ENCODE measurements at regions not wholly inside any gene's neighbourhood (a gene's known extent, or its start where the extent isn't known, plus 50 kb on each side); places are given as distances from the start of the nearest gene placed in this dataset.
A peak's percentile ranks its signal among the peaks of the same experiment; 100 is the strongest.

DNA sequence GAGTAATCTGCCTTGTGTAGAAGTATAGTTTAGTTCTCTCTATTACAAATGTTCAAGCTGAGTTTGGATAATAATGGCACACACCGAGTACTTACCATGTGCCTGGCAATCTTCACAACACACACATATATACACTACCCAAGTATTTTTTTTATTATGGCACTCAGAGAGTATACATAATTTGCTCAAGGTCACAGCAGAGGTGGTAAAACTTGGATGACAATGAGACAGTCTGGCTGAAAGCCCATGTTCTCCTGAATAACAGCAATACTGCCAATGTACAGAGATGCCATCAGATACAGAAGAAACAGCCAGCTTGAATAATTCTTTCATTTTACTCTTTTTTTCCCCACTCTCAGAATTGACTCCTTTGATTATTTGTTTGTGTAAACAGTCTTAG is 460.0 kb downstream of the CNTN6 start:
- DNase-seq = no peak

GRCh38 chr3:1561427-1561826 is 468.6 kb downstream of the CNTN6 start:
- no peak for DNase-seq

DNA sequence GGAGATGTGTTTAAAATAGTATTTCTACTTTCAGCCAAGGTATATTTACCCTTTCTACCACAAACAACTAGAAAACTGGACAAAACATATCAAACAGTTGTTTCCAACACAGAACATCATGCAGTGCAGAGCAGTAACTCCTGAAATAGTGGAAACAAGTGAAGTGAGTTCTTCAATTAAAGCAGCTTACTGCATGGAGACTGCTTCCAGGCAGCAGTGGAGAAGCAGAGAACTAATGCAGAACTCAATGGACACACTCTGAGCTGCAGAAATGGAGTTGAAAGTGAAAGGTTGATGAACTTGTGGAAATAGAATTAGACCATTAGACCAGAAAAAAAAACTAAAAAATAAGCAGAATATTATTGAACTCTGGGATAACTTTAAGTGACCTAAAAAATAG is 478.9 kb downstream of the CNTN6 start:
- no peak for DNase-seq

DNA sequence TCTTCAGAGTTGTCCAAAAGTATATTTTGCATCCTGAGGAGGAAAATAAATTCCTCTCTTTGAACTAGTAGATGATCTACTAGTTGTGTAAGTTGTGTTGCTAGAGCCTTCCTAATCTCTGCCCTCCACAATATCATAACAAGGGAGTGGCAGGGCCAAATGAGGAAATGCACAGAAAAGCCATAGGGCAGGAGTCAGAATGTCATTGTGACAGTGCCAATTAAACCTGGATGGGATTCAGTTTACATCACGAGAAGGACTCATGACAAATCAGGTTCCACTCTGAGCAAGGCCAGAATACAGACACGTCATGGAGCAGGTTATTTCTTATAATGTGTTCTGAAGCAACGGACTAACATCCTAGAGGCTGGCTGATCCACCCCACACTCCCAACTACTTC is 483.2 kb downstream of the CNTN6 start:
- no peak for DNase-seq

DNA sequence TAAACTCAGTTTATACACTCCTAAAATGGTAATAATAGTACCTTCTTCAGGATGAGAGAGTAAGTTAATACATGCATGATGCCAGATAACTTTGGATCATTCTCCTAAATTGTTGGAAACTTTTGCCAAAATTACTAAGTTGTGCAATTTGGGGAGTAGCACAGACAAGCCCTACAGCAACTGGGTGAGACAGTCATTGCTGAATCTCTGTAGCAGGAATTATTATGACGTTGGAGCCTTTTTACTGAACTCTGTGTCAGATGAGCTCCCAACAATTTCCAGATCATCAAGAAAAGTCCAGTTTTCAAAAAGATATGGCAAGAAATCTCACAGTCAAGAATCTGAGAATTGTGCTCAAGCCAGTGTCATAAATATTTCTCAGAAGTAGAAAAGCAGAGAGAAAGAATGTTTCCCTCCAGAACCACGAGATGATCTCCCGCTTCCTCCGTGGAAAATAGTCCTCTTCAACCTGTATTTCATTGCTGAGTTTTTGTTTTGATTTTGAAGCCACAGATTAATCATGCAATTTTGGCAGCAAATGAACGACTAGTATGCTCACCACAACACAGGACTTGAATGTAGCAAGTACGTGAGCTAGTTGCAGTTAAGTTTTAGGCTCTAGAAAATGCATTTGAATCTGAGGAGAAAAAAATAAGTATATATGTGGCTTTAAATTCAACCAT is 485.4 kb downstream of the CNTN6 start:
- no peak for DNase-seq

DNA sequence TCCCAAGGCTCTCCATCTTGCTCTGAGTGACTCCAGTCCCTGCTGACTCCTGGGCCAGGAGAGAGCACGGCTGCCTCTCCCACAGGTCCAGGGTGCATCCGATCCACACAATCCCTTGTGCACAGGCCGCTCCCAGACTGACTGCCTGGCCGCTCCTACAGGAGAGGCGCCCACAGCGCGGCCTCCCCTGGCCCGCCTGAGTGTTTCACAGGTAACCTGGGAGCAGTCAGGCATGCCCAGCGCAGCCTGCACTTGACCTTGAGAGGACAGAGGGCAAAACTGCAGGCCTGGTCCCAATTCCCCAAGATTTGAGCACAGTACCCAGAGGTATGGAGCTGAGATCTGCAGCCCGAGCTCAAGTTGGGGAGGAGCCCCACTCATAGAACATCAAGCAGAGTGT is 490.2 kb downstream of the CNTN6 start:
- no peak for DNase-seq

GRCh38 chr3:1587426-1587825 is 494.6 kb downstream of the CNTN6 start:
- no peak for DNase-seq

GRCh38 chr3:1591327-1592028 is 498.7 kb downstream of the CNTN6 start:
- no peak for DNase-seq

GRCh38 chr3:1594940-1595339 is 502.1 kb downstream of the CNTN6 start:
- DNase-seq = no peak

GRCh38 chr3:1600206-1600605 is 498.5 kb upstream of the CNTN4 start:
- DNase-seq = no peak

GRCh38 chr3:1600700-1601418 is 497.8 kb upstream of the CNTN4 start:
- DNase-seq = no peak

DNA sequence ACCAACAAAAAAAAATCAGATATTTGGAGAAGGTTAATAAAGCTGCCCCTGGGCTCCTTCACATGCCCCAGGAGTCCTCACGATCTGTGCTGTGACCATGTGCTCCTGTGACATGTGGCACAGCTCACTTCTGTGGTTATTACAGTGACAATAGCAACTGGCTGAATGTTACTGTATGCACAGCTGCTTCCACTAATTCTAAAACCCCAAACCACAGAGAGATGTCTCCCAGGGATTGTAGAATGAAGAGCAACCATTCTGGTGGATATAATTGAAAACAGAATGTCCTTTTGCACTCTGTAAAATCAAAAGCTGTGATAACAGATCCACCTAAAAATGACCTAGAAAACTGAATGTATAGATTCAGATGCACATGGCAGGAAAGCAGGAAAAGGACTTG is 489.2 kb upstream of the CNTN4 start:
- DNase-seq = peak; percentile 42 to 84

DNA sequence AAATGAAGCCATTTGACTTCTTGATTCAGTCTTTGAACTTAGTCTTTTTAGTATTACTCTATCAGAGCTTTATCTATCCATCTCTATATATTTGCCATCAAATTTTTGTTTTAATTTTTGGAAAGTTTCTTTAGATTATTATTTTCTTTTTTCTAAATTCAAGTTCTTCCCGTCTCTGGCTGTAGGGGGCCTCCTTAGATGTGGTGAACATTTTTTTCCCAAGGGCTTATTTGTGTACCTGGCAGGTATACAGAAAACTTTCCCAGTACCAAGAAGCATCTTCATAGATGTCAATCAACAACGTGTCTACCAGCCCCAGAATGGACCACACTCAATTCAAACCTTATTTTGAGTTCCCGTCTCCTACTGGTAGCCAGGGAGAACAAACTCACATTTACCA is 486.8 kb upstream of the CNTN4 start:
- DNase-seq = no peak

- no peak for DNase-seq
Measured at GRCh38 chr3:1613962-1614361, 484.7 kb upstream of the CNTN4 start.

- DNase-seq = no peak
Measured at GRCh38 chr3:1616744-1617143, 481.9 kb upstream of the CNTN4 start.

DNA sequence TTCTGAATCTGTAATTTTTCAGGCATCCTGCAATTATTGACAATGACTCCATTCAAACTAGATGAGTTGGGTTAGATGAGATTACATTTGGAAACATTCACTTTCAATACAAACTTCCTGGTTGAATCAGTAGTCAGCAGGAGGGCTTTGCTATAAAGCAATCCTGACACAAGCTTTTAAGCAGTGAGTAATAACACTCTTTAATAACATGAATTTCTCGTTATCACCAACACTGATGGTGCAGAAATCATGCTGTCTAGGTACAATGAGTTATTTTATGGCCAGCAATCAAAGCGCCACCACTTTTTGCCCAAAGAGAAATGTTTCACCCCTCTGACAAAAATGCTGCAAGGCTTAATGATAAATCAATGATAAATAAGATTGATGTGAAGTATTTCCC is 474.8 kb upstream of the CNTN4 start:
- DNase-seq = peak in 1 of 2 experiments; percentile 48

DNA sequence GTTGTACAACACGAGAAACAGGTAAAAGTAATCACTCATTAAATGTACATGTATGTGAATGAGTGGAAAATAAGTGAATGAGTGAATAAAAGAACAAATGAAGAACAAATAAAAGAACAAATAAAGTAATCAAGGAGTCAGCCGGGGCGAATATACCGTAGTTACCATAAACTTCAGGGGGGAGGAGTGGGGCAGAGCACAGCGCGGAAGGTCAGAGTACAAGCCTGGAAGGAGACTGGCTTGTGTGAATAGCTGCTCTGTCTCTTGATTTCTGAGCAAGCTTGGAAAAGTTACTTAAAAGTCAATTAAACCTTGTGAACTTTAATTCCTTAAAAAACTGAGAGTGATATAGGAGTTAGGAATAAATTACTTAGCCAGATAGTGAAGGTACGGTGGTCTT is 466.5 kb upstream of the CNTN4 start:
- DNase-seq = no peak

DNA sequence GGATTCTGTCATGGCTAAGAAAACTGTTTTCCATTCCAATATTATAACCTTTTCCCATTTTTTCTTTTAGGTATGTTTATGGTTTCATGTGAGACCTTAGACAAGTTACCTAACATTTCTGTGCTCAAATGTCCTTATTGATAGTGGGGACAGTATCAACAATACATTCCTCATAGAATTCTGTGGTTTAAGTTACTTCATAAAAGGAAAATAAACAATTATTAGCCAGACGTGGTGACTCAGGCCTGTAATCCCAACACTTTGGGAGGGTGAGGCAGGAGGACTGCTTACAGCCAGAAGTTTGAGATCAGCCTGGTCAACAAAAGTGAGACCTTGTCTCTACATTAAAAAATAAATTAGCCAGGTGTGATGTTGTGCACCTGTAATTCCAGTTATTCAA is 436.8 kb upstream of the CNTN4 start:
- DNase-seq = no peak

GRCh38 chr3:1664266-1664665 is 434.4 kb upstream of the CNTN4 start:
- no peak for DNase-seq

DNA sequence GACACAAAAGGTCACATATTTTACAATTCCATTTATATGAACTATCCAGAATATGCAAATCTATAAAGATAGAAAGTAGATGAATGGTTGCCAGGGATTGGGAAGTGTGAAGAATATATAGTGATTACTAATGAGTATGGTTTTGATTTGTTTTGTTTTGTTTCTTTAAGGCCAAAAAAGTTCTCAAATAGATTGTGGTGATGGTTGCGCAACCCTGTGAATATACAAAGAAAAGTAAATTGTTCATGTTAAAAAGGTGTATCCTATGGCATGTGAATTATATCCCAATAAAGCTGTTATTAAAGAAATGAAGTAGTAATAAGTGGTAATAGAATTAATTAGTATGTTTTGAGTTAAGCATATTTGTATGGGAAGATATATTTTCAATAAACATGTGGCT is 431.8 kb upstream of the CNTN4 start:
- no peak for DNase-seq

GRCh38 chr3:1677576-1678156 is 421.0 kb upstream of the CNTN4 start:
- peak; percentile 27 to 55 for DNase-seq

DNA sequence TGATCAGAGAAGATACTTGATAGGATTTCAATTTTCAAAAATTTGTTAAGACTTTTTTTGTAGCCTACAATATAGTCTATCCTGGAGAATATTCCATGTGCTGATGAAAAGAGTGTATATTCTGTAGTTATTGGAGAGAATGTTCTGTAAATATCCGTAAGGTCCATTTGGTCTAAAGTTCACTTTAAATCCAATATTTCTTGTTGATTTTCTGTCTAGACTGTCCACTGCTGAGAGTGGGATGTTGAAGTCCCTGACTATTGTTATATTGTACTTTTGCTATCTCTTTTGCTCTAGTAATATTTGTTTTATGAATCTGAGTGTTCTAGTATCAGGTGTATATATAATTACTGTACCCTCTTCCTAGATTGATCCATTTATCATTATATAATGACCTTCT is 406.2 kb upstream of the CNTN4 start:
- DNase-seq = no peak

GRCh38 chr3:1693145-1693544 is 405.5 kb upstream of the CNTN4 start:
- DNase-seq = no peak

Measured in NCI-H2081 (cell line).